ENCODE measurements at regions not wholly inside any gene's neighbourhood (a gene's known extent, or its start where the extent isn't known, plus 50 kb on each side); places are given as distances from the start of the nearest gene placed in this dataset.

DNA sequence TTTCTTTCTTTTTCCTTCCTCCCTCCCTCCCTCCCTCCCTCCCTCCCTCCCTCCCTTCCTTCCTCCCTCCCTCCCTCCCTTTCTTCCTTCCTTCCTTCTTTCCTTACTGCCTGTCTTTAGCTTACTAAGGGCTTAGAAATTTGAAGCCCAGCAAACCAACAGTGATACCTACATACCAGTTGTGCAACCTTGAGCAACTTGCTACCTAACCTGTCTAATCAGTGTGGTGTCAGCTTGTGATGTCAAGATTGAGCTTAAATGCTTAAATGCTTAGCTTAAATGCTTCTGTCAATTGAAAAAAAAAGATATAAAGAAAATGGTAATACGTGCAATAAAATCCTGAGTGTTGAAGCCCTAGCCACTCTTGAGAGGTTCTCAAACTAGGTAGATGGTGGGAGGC lies 728.6 kb downstream of the TRIML1 start:
- no peak for DNase-seq

DNA sequence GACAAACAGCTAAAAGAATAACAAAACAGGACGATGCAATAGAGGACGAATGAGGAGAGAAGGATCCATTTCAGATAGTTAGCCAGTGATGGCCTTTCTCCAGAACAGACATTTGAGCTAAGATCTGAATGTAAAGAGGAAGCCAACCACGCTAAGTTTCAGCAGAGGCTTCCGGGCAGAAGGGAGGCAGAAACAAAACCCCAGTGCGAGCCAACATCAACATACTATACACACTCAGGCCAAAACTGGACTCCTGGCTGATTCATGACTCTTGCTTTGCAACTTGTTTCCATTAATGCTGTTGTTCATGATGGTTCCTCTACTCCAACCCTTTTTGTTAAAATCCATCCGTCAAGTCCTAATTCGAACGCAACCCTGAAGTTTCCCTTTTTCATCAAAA lies 730.3 kb downstream of the TRIML1 start:
- DNase-seq, result no peak

DNA sequence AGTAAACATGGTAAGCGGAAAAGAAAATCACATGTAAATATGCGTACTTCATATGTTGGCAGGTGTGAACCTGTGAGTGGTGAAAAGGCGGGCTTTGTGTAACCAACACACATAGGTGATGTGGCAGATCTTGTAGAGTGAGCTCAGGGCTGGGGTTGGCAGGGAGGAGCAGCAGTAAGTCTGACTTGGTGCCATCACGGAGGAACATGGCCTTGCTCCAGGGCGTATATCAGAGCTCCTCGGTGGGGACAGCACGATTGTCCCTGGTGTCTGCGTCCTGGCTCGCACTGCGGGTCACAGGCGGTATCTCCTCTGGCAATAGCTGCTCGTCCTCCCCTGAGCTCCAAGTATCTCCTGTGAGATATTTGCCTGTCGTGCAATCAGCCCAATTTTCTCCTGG lies 733.6 kb downstream of the TRIML1 start:
- no peak for DNase-seq

DNA sequence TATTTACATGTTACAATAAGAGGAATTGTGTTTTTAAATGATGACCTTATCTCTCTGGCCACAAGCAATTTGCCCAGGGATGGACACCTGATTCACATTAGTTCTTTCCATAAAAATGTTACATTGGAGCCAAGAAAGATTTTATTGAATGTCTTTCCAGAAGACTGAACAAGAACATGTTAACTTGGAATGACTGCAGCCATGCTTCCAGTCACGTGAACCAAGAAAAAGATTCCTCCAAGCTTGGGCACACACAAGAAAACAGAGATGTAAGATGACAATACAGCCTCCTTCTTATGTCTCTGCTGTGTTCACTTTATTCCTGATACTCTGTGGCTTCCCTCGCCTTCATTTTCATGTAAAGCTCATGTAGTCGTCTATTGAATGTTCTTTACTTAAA lies 737.6 kb downstream of the TRIML1 start:
- DNase-seq, result no peak

DNA sequence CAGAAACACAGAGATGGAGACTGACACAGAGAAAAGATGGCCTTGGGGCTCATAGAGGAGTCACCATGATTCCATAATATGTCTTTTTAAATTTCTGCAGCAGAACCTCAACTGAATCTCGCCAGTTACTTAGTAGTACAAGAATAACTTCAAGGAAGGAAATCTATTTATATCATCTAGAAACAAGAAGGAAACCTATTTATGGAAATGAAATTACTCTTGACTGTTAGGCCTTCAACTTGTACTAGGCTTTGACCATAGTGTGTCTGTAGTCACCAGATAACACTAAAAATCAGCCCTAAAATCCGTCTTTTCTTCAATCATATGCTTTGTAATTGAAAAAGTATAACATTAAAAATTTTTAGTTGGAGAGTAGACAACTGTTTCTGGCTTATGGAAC lies 740.4 kb downstream of the TRIML1 start:
- DNase-seq, result no peak

DNA sequence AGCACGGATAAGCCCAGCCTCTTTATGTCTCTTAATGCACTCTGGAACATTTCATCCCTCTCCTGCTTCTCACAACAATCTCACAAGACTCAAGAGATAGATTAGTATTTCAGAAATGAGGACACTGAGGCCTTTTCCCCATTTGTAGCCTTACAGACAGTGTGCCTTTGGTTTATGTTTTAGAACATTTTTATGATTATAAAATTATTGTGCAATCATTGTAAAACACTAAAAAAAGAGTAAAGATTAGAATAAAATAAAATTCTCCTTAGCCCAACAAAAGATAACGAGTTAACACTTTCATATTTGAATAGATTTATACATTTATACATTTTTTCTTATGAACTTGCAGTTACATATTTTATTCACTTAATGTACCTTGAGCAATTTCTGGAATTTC lies 748.7 kb downstream of the TRIML1 start:
- DNase-seq, result no peak

DNA sequence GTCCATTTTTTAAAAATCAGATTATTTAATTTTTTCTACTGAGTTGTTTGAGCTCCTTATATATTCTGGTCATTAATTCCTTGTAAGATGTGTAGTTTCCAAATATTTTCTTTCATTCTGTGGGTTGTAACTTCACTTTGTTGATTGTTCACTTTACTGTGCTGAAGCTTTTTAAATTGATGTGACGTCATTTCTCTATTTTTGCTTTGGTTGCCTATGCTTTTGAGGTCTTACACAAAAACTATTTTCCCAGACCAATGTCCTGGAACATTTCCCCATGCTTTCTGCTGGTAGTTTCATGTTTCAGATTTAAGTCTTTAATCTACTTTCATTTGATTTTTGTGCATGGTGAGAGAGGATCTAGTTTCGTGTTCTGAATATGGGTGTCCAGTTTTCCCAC lies 753.6 kb downstream of the TRIML1 start:
- no peak for DNase-seq

DNA sequence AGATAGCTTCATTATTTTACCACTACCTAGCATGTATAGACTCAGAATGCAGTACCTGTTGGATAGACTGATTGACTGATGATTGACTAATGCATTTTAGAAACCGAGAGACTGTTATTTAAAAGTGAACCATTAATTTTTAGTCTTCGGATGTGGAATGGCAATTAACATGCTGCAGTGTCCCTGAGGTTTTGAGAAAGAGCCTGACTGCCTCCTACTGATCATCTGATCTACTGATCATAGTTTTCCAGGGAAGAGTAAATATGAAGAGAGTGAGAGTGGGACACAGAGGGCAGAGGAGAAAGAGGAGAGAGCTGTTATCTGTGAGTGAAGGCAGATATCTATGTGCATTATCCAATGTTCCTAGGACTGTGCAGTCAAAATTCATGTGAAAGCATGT lies 764.7 kb downstream of the TRIML1 start:
- DNase-seq, result no peak

DNA sequence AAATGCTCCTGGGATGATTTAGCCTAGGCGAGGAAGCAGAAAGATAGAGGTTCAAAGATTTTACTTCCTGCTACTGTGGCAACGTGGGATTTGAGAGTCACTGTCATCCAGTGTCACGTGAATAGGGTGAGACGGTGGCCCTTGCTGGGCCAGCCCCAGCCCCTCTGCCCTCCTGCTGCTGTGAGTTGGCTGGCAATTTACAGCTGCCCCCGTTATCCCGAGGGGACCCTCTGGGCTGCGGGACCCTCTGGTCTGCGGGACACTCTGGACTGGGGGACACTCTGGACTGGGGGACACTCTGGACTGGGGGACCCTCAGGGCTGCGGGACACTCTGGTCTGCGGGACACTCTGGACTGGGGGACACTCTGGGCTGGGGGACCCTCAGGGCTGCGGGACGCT lies 765.4 kb downstream of the TRIML1 start:
- DNase-seq, result no peak

DNA sequence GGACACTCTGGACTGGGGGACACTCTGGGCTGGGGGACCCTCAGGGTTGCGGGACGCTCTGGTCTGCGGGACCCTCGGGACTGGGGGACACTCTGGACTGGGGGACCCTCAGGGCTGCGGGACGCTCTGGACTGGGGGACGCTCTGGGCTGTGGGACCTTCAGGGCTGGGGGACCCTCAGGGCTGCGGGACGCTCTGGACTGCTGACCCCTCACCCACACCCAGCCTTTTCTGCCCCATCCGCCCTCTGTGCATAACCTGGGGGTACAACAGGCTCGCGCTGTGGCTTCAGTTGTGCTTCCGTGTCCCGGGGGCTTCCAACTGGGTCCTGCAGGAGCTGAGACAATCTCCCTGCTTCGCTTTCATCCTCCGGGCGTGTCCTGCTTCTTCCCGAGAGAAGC lies 766.0 kb downstream of the TRIML1 start:
- DNase-seq, result no peak

DNA sequence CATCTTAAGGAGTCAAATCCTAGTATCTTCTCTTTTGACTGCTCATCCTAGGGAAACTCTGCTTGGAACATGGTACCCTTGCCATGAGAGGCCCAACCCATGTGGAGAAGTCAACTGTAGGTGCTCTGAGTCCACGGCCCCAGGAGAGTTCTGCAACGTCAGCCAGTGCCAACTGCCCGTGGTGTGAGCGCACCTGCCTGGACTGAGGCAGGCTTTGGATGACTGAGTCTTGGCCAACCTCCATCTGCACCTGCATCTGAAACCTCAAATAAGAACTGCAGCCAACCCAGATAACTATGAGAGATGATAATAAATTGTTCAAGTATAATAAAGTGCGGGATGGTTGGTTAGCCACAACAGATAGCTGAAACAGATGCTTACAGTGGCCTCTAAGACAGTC lies 772.0 kb downstream of the TRIML1 start:
- DNase-seq, result no peak

DNA sequence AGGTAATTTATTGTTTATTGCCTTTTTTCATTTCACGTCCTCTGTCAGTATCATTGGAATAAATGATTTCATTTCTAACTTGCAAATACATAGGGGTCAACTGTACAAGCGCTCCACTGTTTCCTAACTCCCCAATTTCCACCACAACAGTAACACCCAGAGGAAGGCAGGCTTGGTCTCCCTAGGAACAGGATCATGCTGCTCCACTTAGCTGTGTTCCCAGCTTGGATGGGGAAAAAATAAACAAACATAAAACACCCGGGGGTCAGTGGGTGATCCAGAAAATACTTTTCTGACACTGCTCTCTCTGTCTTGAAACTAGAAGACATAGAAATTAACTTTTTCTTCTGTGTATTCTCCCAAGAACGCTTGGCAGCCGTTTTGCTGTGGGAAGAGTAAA lies 772.5 kb downstream of the TRIML1 start:
- DNase-seq, result no peak

DNA sequence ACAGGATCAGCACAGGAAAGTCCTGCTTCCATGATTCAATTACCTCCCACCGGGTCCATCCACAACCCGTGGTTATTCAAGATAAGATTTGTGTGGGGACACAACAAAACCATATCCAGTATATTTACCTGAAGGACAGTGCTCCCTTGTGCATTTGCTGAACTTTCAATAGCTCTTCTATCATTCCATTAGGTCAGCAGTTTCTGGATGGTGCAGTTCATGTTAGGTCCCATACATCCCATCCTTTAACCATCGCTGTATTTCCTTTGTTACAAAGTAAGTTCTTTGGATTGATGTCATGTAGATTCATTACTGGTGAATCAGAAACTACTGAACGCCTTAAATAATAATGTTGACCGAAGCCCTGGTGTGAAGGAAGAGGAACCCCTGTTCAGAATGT lies 775.9 kb downstream of the TRIML1 start:
- DNase-seq, result no peak

DNA sequence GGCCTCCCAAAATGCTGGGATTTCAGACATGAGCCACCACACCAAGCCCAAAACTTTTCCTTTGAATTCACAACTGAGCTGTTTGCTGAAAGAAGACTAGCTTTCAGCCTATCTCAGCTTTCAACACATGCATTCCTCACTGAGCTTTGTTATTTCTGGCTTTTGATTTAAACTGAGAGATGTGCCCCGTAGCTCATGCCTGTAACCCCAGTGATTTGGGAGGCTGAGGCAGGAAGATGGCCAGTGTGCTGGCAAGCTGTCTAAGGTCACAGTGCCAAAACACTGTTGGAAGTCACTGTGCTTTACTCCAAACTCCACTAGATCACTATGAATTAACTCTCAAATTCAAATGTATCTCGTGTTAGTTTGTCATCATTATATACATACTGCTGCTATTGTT lies 779.5 kb downstream of the TRIML1 start:
- no peak for DNase-seq

DNA sequence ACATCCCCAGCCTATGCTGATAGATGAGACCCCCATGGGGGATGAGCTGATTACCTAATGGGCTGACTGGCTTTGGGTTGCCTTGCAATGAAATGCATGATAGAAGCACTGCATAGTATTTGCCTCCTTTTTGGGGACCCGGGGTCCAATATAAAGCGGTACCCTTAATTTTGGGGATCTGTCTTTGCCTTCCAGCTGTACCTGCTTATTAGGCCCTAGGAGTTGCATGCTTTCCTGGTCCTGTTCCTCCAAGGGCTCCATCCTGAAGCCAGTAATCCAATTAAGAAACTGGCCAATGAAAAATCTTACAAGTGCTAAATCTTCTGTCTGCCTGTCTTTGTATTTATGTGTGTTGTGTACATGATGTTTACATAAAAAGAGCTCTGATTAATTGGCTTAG lies 791.6 kb downstream of the TRIML1 start:
- no peak for DNase-seq

DNA sequence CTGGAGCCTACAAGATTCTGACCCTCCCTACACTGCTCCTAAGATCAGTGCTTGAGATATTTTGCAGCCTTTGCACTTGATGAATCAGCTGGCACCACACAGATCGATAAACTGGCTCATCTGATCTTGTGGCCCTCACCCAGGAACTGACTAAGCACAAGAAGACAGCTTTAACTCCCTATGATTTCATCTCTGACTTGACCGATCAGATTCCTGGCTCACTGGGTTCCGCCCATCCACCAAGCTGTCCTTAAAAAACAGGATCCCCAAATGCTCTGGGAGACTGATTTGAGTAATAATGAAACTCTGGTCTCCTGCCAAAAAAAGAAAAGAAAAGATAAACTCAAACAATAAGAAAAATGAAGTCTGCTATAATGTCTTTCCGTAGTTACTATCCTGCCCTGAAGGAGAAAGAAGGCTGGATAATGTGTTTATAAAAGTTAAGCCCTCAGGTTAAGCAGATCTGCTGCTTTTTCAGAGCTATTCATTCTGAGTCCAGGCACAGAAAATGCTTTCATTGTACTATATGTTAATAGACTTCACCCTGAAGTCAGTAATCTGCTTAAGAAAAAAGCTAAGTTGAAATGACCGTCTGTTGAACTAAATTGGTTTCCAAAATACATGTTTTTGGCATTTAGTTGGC lies 795.2 kb downstream of the TRIML1 start:
- no peak for DNase-seq

DNA sequence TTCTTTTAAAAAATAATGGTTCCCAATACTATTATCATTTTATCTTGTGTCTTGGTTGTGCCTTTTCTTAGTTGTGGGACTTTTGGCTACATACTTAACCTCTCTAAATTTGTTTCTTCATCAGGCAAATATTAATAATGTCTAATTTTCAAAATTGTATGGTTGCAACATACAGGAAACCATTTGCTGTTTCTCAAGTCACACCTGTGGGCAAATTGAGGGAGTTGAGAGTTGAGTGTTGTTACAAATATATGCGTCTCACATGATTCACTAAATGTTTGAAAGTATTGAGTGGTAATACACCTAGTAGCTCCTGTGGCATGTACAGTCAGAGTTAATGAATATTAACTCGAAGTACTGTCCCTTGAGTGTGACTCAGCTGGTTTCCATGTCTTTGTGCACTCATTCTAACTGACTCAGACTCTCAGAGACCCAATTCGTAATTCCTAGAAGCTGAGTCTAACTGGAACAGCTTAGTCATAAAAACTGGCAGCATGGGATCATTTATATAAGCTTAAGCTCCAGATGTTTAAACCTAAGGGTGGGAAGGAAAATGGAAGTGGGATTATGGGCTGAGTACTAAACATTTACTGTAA lies 802.4 kb downstream of the TRIML1 start:
- no peak for DNase-seq

DNA sequence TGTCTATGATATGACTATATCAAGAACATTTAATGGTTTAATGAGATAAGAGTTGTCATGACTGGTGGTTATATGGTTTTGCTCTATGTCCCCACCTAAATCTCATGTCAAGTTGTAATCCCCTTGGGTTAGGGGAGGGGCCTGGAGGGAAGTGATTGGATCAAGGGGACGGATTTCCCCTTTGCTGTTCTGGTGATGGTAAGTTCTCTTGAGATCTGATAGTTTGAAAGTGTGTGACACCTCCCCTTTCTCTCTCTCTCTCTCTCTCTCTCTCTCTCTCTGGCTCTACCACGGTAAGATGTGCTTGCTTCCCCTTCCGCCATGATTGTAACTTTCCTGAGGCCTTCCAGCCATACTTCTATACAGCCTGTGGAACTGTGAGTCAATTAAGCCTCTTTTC lies 803.4 kb downstream of the TRIML1 start:
- DNase-seq, result no peak

DNA sequence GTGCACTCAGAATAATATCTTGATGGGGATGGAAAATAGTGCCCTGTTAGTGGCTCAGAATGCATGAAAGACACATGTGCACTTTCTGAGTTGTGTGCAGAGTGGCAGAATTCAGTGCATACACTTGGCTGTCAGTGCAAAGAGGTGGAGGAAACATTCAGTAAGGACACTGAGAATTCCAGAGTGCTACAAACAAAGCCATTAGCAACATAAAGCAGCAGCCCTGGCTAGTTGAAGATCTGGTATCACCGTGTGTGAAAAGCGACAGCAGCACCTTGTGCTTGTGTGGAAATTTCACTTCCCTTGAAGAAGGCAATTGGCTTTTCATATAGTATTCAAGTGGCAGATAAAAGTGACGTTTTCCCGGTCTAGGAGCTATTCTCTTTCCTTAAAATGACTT lies 810.4 kb downstream of the TRIML1 start:
- no peak for DNase-seq

DNA sequence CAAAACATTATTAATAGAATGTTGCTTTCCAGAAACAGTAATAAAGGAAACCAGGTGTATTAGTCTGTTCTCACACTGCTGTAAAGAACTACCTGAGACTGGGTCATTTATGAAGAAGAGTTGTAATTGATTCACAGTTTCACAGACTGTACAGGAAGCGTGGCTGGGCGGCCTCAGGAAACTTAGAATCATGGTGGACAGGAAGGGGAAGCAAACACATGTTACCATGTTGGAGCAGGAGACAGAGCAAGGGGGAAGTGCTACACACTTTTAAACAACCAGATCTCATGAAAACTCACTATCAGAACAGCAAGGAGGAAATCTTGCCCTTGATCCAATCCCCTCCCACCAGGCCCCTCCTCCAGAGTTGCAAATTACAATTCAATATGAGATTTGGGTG lies 815.8 kb downstream of the TRIML1 start:
- no peak for DNase-seq

DNA sequence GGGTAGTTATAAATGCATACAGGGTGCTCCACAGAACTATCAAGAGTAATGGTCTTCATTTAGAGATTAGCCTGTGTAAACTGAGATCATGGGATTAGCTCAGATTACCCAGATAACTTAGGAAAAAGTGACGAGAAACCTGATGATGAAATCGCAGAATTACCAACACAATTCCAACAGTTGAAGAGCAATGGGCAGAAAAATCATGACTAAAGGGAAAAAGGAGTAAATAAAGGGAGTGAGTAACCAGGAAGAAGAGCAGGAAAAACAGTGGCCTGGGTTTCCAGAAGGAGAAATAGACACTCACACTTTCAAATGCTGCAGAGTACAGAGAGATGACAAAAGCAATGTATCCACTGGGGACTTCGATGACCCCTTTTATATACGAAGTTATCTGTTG lies 817.3 kb downstream of the TRIML1 start:
- DNase-seq, result no peak

DNA sequence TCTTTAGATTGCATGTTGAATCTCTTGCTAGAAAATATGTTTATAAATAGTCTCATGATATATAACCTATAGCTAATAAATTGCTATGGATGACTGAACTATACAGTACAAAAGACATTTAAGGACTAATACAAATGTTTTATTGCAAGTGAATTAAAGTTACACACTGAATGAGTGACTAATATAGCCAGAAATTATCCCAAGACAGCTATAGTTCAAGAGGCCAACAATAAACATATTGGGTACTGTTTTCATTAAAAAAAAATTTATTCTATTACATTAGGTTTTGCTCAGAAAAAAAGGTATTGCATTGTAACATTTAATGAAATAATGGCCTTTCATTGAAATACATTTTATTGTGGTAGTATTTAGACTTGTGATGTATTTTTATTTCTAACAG lies 819.1 kb downstream of the TRIML1 start:
- DNase-seq, result no peak

DNA sequence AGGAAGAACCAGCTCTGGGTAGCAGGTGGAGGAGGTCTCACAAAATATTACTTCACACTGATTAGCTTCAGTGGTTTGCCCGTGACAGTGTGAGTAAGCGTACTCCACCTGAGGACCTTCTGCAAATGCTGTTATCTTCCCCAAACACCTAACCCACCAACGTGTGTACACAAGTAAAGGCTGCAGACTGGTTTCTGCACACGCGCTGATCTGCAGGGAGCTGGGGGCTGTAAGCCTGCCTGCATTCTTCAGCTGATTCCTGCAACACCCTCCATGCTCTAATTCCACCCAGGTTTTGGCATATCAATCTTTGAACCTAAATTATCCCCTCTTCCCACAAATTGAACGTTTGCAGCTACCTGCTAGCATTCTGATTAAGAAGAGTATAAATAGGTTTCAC lies 820.2 kb downstream of the TRIML1 start:
- DNase-seq, result no peak

DNA sequence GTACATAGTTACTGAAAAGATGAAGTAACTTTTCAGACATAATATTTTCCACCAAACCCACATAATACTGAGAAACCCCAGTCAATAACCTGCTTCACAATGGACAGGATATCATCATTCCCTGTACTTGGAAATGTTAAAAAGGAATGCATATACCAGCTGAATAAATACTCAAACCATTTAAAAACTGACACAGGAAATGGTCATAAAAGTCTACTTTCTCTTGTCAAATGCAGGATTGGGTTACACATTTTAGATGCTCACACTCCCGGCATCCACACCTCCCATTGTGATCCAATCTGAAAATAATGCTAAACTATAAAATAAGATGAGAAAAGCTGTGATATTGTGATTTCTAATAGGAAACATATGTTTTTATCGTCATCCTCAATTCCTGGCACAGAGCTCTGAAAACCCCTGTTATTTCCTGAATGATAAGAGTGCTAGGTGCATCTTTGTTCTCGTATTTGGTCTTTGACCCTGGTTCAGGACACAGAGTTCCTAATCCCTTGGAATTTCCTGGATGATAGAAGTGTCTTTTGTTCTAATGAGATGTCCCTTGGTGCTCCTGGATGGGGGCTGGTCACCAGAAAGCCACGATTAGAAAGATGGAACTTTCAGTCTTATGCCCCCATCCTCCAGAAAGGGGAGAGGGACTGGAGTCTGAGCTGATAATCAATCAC lies 821.3 kb downstream of the TRIML1 start:
- no peak for DNase-seq

DNA sequence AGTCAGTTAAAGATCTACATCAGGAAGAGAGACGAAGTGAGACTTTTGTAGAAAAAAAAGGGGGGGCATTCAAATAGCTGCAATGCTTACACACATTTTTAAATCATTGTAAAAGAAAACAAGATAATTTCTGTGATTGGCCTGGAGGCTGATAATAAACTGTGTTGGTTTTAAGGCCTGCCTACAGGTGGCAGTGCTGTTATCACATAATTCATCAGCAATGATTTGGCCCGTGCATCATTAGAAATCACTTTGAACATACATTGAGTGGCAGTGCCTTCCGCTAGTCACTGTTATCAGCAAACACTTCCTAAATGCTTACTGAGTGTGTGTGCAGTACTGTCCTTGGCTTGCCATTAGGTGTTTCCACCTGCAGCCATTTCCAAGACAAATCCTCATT lies 831.9 kb downstream of the TRIML1 start:
- DNase-seq, result no peak
